Inflammatory macrophage (primary cell): ENCODE measurements at regions not wholly inside any gene's neighbourhood (a gene's known extent, or its start where the extent isn't known, plus 50 kb on each side); places are given as distances from the start of the nearest gene placed in this dataset.
A peak's percentile ranks its signal among the peaks of the same experiment; 100 is the strongest.
"Not testable (repeated sequence)": the region's sequence is repeated elsewhere in the genome, so short reads cannot be mapped to it uniquely, and the experiment has no call there.

Experiments
- DNase-seq, 2 donors: peaks; one replicate each; pipeline ENCODE4 v3.0.0-alpha.2; 2020 to 2022

- peak; percentile 32 to 34 for DNase-seq
Measured at GRCh38 chr3:69647511-69648110, 91.7 kb upstream of the MITF start.

- no peak for DNase-seq
Measured at GRCh38 chr3:69647081-69647480, 92.2 kb upstream of the MITF start.

- DNase-seq: no peak
Measured at GRCh38 chr3:69646287-69647067, 92.8 kb upstream of the MITF start.

- DNase-seq: no peak
Measured at GRCh38 chr3:69642606-69643005, 96.7 kb upstream of the MITF start.

GRCh38 chr3:69639851-69640250 is 99.4 kb upstream of the MITF start:
- DNase-seq: no peak

GRCh38 chr3:69628951-69629350 is 110.3 kb upstream of the MITF start:
- DNase-seq: no peak

GRCh38 chr3:69613286-69613685 is 126.0 kb upstream of the MITF start:
- DNase-seq: no peak

GRCh38 chr3:69612791-69613190 is 126.5 kb upstream of the MITF start:
- DNase-seq: peak; percentile 7 to 14

GRCh38 chr3:69609566-69609965 is 129.7 kb upstream of the MITF start:
- not testable (repeated sequence) for DNase-seq

GRCh38 chr3:69607466-69608305 is 131.6 kb upstream of the MITF start:
- no peak for DNase-seq

GRCh38 chr3:69605867-69606266 is 133.4 kb upstream of the MITF start:
- no peak for DNase-seq

GRCh38 chr3:69604735-69605450 is 134.4 kb upstream of the MITF start:
- no peak for DNase-seq

- no peak for DNase-seq
Measured at GRCh38 chr3:69602112-69602511, 137.2 kb upstream of the MITF start.

GRCh38 chr3:69594286-69594685 is 145.0 kb upstream of the MITF start:
- DNase-seq: no peak

GRCh38 chr3:69591164-69591736 is 148.0 kb upstream of the MITF start:
- DNase-seq: no peak

GRCh38 chr3:69590111-69590510 is 149.2 kb upstream of the MITF start:
- DNase-seq: no peak

- no peak for DNase-seq
Measured at GRCh38 chr3:69588170-69588569, 151.1 kb upstream of the MITF start.

GRCh38 chr3:69585472-69585871 is 153.8 kb upstream of the MITF start:
- no peak for DNase-seq

GRCh38 chr3:69582044-69582443 is 157.2 kb upstream of the MITF start:
- DNase-seq: no peak

- no peak for DNase-seq
Measured at GRCh38 chr3:69579306-69580041, 159.8 kb upstream of the MITF start.

- no peak for DNase-seq
Measured at GRCh38 chr3:69569520-69569919, 169.7 kb upstream of the MITF start.

GRCh38 chr3:69568951-69569350 is 170.3 kb upstream of the MITF start:
- no peak for DNase-seq
